SU-DHL-6 (cell line): ENCODE measurements at regions not wholly inside any gene's neighbourhood (a gene's known extent, or its start where the extent isn't known, plus 50 kb on each side); places are given as distances from the start of the nearest gene placed in this dataset.

Experiments
- H2AFZ ChIP-seq: fragments of 200-600 bp; sonication (generic); 2 replicates; pipeline ENCODE4 v1.6.1; 2014; ENCODE audit warnings: low read depth, mild to moderate bottlenecking, moderate library complexity, mixed read lengths, antibody characterized with exemption, low read length; ENCODE audit not compliant: severe bottlenecking
- H3F3A ChIP-seq: fragments of 200-600 bp; shearing (Covaris generic); 2 replicates; pipeline ENCODE4 v1.6.0; 2016; ENCODE audit warnings: antibody characterized with exemption, mild to moderate bottlenecking; ENCODE audit not compliant: insufficient read depth
- H3K27ac ChIP-seq: fragments of 200-600 bp; sonication (generic); 2 replicates; pipeline ENCODE4 v1.5.1; 2016; ENCODE audit warnings: low read depth, mild to moderate bottlenecking, low read length, moderate library complexity, mixed read lengths
- H3K27me3 ChIP-seq: fragments of 200-600 bp; sonication (generic), shearing (Covaris generic); 2 replicates; pipeline ENCODE4 v1.6.0; 2014; ENCODE audit warnings: mild to moderate bottlenecking, low read length
- H3K36me3 ChIP-seq: fragments of 200-600 bp; sonication (generic); 2 replicates; pipeline ENCODE4 v1.6.1; 2014; ENCODE audit warnings: mild to moderate bottlenecking, low read length, mixed read lengths
- H3K4me2 ChIP-seq: fragments of 300-600, 200-600 bp; shearing (Covaris generic), sonication (generic); 2 replicates; pipeline ENCODE4 v1.6.0; 2014; ENCODE audit warnings: low read length, low read depth, mild to moderate bottlenecking; ENCODE audit not compliant: poor library complexity, severe bottlenecking
- H3K4me3 ChIP-seq: fragments of 200-600 bp; sonication (generic); 2 replicates; pipeline ENCODE4 v1.5.1; 2014; ENCODE audit warnings: antibody characterized with exemption, low read length, mild to moderate bottlenecking, mixed read lengths; ENCODE audit not compliant: insufficient read depth, poor library complexity, severe bottlenecking
- H3K79me2 ChIP-seq: fragments of 200-600 bp; sonication (generic); 2 replicates; pipeline ENCODE4 v1.6.1; 2014; ENCODE audit warnings: mild to moderate bottlenecking, low read length, moderate library complexity; ENCODE audit not compliant: insufficient read depth
- H3K9ac ChIP-seq: fragments of 200-600 bp; sonication (generic); 2 replicates; pipeline ENCODE4 v1.7.0; 2014; ENCODE audit warnings: mild to moderate bottlenecking, low read length
- H3K9me2 ChIP-seq: fragments of 200-600 bp; sonication (generic); replicated peaks from 2 replicates; pipeline ENCODE4 v1.6.1; 2014; ENCODE audit warnings: low read length; ENCODE audit not compliant: insufficient read depth
- H3K9me3 ChIP-seq: fragments of 200-600 bp; sonication (generic); 2 replicates; pipeline ENCODE4 v1.6.1; 2014; ENCODE audit warnings: low read length, mixed read lengths; ENCODE audit not compliant: insufficient read depth
- H4K20me1 ChIP-seq: fragments of 200-600 bp; sonication (generic); 2 replicates; pipeline ENCODE4 v1.6.1; 2014; ENCODE audit warnings: low read depth, mild to moderate bottlenecking, antibody characterized with exemption, low read length, moderate library complexity, mixed read lengths
- EZH2phosphoT487 ChIP-seq: fragments of 200-600 bp; sonication (generic), shearing (Covaris generic); conservative IDR thresholded peaks from 2 replicates; pipeline ENCODE4 v1.6.1; 2018; ENCODE audit warnings: mild to moderate bottlenecking, antibody characterized with exemption, low read length, moderate library complexity, mixed read lengths
- TF ChIP-seq, protein P1 (sequence below): fragments of 200-600 bp; sonication (generic); IDR thresholded peaks from one replicate; pipeline ENCODE4 v1.5.1; 2017; ENCODE audit warnings: antibody characterized with exemption, mild to moderate bottlenecking, low read length, moderate library complexity; ENCODE audit not compliant: insufficient read depth, poor library complexity, severe bottlenecking

DNA sequence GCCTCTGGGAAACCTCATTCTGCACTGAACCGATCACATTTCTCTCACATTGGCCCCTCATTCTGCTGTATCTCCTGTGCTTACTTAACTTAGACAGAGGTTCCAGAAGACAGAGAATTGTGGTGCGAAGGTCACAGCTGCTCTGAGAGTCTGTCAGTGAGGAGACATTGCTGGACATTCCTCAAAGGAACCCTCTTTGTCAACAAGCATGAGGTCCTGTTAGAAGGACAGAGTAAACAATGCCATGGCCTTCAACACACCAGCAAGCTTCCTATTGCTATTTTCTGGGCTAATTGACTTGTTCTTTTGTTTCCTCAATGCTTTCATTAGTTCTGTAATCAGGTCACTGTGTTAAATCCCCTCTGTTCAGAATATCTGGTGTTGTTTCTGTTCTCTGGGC, 109.3 kb upstream of the FZD8 start:
- Histone ChIP-seq H2AFZ (no peak overlapping the region), H3K9me3 (no peaks in the 10 kb centered on the region), H3K27me3 (no peaks in the 10 kb centered on the region), H3F3A (no peaks in the 10 kb centered on the region), H3K27ac (no peak overlapping the region), H3K9me2 (no peaks in the 10 kb centered on the region), H3K79me2 (no peaks in the 10 kb centered on the region), H3K36me3 (no peaks in the 10 kb centered on the region), H3K4me2 (no peak overlapping the region), H3K9ac (no peak overlapping the region), H3K4me3 (no peak overlapping the region), H4K20me1 (no peaks in the 10 kb centered on the region)
- TF ChIP-seq, protein P1, sequence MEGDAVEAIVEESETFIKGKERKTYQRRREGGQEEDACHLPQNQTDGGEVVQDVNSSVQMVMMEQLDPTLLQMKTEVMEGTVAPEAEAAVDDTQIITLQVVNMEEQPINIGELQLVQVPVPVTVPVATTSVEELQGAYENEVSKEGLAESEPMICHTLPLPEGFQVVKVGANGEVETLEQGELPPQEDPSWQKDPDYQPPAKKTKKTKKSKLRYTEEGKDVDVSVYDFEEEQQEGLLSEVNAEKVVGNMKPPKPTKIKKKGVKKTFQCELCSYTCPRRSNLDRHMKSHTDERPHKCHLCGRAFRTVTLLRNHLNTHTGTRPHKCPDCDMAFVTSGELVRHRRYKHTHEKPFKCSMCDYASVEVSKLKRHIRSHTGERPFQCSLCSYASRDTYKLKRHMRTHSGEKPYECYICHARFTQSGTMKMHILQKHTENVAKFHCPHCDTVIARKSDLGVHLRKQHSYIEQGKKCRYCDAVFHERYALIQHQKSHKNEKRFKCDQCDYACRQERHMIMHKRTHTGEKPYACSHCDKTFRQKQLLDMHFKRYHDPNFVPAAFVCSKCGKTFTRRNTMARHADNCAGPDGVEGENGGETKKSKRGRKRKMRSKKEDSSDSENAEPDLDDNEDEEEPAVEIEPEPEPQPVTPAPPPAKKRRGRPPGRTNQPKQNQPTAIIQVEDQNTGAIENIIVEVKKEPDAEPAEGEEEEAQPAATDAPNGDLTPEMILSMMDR = no peak

DNA sequence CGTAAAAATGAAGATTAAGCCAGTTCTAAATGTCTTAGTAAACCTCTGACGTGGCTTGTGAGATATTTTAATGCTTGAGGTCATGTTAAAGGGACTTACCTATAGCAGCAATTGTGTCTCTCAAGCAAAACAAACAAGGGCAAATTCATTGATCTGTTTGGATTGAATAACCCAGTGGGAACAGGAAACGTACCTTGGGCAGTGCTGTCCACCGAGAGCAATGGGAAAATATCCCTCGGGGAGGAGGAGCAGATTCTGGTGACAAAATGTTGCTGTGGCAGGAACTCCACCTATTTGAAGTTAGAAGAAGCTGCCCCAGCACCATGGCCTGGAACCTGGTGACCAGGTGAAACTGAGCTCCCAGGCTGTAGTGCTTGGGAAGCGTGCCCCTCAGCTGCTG, 107.1 kb upstream of the FZD8 start:
- no peaks in the 10 kb centered on the region for H3K79me2 ChIP-seq
- no peaks in the 10 kb centered on the region for H3K27me3 ChIP-seq
- H3K4me2 ChIP-seq = no peak overlapping the region
- H3K27ac ChIP-seq = no peak overlapping the region
- no peak overlapping the region for H2AFZ ChIP-seq
- H4K20me1 ChIP-seq = no peaks in the 10 kb centered on the region
- no peaks in the 10 kb centered on the region for H3K36me3 ChIP-seq
- no peaks in the 10 kb centered on the region for H3K9me3 ChIP-seq
- no peak overlapping the region for H3K4me3 ChIP-seq
- no peaks in the 10 kb centered on the region for H3F3A ChIP-seq
- TF ChIP-seq EZH2phosphoT487 = no peak
- TF ChIP-seq, protein P1 = no peak
- H3K9ac ChIP-seq = no peak overlapping the region
- no peaks in the 10 kb centered on the region for H3K9me2 ChIP-seq

DNA sequence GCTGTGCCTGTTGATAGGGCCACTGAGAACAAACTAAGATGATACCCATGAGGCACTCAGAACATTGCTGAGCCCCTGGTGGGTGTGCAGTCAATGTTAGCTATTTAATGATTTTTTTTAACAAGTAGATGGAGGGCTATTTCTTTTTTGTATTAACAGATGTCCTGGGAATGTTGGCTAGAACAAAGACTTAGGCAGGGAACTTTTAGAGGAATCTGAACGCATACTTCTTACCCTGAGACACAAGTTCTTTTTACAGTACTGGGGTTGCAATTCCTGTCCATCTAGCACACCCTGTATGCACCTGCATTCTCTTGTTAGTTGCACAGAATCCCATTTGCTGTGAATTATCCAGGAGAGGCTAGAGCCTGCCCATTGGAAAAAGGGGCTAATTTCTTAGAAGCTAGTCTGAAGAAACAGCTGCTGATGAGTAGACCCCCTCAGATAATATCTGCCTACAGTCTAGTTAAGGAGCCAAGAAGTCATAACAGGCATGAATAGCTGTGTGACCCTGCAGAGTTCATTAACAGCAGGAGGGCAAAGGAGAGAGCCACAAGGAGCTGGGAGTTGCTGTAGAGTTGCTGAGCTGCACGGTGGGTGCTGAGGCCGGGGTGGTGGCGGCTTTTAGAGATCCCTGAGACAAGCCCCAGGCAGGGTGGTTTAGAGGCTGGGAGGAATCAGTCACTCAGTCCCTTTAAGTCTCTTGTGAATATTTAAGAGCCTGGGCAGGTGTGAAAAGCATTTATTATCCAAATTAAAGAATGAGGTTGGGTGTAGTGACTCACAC, 103.7 kb upstream of the FZD8 start:
- H3K9me3 ChIP-seq = no peaks in the 10 kb centered on the region
- TF ChIP-seq EZH2phosphoT487 = no peak
- TF ChIP-seq, protein P1 = no peak
- H3K36me3 ChIP-seq = no peaks in the 10 kb centered on the region
- no peaks in the 10 kb centered on the region for H4K20me1 ChIP-seq
- H3K27ac ChIP-seq = no peak overlapping the region
- H3K4me2 ChIP-seq = no peak overlapping the region
- no peaks in the 10 kb centered on the region for H3K27me3 ChIP-seq
- no peaks in the 10 kb centered on the region for H3K79me2 ChIP-seq
- no peak overlapping the region for H2AFZ ChIP-seq
- no peaks in the 10 kb centered on the region for H3K9me2 ChIP-seq
- H3K9ac ChIP-seq = no peak overlapping the region
- H3F3A ChIP-seq = no peaks in the 10 kb centered on the region
- no peak overlapping the region for H3K4me3 ChIP-seq
